ENCODE measurements at regions not wholly inside any gene's neighbourhood (a gene's known extent, or its start where the extent isn't known, plus 50 kb on each side); places are given as distances from the start of the nearest gene placed in this dataset.

DNA sequence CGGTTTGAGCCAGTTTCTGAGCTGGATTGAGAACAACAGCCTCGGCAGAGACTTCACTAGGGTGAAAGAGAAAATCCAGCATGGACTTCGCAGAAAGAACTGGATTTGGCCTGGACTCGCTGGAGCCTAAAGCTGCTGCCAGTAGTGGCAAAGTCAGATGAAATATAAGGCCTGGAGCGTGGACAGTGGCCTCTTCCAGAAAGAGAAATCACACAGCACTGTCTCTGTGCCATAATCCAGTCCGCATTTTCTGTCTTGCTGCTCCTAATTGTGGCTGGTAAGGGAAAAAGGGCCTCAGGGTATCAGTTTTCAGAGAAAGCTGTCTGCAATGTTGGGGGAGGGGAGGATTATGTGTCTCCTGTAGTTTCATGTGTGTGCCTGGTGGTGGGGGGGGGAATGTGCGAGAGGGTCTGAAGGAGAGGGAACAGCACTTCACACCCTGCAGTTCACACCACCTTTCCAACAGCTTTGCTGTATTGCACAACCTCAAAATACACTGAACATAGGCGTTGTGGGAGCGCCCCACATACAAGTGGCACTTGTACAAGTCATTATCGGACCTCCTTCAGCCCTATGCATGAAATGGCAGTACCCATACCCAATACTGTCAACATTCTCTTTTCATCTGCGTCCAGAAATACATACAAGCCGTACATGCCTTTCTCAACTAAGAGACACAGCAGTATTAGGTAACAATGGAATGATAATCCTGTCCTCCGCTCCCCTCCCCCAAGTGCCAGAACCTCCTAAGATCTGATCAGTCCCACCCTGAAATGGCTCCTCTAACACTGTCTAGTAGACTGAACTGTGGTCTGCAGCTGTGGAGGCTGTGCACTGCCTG lies 107.5 kb upstream of the ATF7IP start (continued):
- TF ChIP-seq ZBTB2 (CRISPR knock-in tag; IDR thresholded peaks at IDR 0.05; ENCODE audit: low read depth) (no peak), ZNF557 (CRISPR knock-in tag; IDR thresholded peaks at IDR 0.05) (peak; percentile 68; the same call in 1 of the 2 replicates), NCOA5 (CRISPR knock-in tag; IDR thresholded peaks at IDR 0.05) (no peak), TOPORS (CRISPR knock-in tag; IDR thresholded peaks at IDR 0.05) (no peak), SMC3 (IDR thresholded peaks at IDR 0.05; ENCODE audit: low read length) (0 out of 2 replicates have a peak, but pooled peaks have one; percentile 3), NFYC (CRISPR knock-in tag; IDR thresholded peaks at IDR 0.05) (no peak; the same call in 1 of the 2 replicates), ATF7 (IDR thresholded peaks at IDR 0.05) (no peak), ATF7 (CRISPR knock-in tag; IDR thresholded peaks at IDR 0.05) (0 out of 2 replicates have a peak, but pooled peaks have one; percentile 36), KAT8 (CRISPR knock-in tag; IDR thresholded peaks at IDR 0.05) (peak; percentile 86), RAD51 (IDR thresholded peaks at IDR 0.05; ENCODE audit: borderline replicate concordance) (no peak), ZNF333 (CRISPR knock-in tag; IDR thresholded peaks at IDR 0.05; ENCODE audit: borderline replicate concordance) (no peak), FOSL1 (CRISPR knock-in tag; IDR thresholded peaks at IDR 0.05; ENCODE audit: borderline replicate concordance) (no peak), ZMAT3 (CRISPR knock-in tag; conservative IDR thresholded peaks at IDR 0.05) (no peak), PHF20 (CRISPR knock-in tag; IDR thresholded peaks at IDR 0.05) (no peak), DDIT3 (CRISPR knock-in tag; IDR thresholded peaks at IDR 0.05) (no peak), RAD21 (CRISPR knock-in tag; IDR thresholded peaks at IDR 0.05) (peak; percentile 41; the same call in 1 of the 2 replicates), ZNF674 (CRISPR knock-in tag; IDR thresholded peaks at IDR 0.05; ENCODE audit: low read depth) (no peak)
- TF ChIP-seq, protein P1, sequence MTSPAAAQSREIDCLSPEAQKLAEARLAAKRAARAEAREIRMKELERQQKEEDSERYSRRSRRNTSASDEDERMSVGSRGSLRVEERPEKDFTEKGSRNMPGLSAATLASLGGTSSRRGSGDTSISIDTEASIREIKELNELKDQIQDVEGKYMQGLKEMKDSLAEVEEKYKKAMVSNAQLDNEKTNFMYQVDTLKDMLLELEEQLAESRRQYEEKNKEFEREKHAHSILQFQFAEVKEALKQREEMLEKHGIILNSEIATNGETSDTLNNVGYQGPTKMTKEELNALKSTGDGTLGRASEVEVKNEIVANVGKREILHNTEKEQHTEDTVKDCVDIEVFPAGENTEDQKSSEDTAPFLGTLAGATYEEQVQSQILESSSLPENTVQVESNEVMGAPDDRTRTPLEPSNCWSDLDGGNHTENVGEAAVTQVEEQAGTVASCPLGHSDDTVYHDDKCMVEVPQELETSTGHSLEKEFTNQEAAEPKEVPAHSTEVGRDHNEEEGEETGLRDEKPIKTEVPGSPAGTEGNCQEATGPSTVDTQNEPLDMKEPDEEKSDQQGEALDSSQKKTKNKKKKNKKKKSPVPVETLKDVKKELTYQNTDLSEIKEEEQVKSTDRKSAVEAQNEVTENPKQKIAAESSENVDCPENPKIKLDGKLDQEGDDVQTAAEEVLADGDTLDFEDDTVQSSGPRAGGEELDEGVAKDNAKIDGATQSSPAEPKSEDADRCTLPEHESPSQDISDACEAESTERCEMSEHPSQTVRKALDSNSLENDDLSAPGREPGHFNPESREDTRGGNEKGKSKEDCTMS (CRISPR knock-in tag; conservative IDR thresholded peaks at IDR 0.05), result no peak
- TF ChIP-seq, protein P2, sequence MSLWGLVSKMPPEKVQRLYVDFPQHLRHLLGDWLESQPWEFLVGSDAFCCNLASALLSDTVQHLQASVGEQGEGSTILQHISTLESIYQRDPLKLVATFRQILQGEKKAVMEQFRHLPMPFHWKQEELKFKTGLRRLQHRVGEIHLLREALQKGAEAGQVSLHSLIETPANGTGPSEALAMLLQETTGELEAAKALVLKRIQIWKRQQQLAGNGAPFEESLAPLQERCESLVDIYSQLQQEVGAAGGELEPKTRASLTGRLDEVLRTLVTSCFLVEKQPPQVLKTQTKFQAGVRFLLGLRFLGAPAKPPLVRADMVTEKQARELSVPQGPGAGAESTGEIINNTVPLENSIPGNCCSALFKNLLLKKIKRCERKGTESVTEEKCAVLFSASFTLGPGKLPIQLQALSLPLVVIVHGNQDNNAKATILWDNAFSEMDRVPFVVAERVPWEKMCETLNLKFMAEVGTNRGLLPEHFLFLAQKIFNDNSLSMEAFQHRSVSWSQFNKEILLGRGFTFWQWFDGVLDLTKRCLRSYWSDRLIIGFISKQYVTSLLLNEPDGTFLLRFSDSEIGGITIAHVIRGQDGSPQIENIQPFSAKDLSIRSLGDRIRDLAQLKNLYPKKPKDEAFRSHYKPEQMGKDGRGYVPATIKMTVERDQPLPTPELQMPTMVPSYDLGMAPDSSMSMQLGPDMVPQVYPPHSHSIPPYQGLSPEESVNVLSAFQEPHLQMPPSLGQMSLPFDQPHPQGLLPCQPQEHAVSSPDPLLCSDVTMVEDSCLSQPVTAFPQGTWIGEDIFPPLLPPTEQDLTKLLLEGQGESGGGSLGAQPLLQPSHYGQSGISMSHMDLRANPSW (CRISPR knock-in tag; IDR thresholded peaks at IDR 0.05; ENCODE audit: borderline replicate concordance), result peak; percentile 36; the same call in 1 of the 2 replicates
- TF ChIP-seq, protein P3, sequence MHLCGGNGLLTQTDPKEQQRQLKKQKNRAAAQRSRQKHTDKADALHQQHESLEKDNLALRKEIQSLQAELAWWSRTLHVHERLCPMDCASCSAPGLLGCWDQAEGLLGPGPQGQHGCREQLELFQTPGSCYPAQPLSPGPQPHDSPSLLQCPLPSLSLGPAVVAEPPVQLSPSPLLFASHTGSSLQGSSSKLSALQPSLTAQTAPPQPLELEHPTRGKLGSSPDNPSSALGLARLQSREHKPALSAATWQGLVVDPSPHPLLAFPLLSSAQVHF (CRISPR knock-in tag; IDR thresholded peaks at IDR 0.05), result no peak

All from HepG2 (cell line).